ENCODE measurements at regions not wholly inside any gene's neighbourhood (a gene's known extent, or its start where the extent isn't known, plus 50 kb on each side); places are given as distances from the start of the nearest gene placed in this dataset.

DNA sequence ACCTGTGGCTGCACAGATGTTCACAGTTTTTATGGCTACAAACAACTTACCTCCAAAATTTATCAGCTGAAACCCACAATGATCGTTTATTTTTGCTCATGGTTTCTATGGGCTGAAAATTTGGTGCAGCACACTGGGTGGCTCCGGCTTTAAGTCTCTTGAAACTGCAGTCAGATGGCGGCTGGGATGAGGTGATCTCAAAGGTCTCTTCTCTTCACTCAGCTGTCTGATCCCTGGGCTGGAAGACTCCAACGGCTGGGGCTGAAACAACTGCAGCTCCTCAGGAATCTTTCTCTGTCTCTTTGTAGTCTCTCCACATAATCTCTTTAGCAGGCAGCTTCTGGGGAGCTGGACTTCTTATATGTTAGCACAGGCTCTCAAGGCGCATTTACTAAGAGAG is 117.3 kb upstream of the FAT3 start:
- TF ChIP-seq YY1 (IDR thresholded peaks at IDR 0.05; ENCODE audit: low read depth) = no peak
- no peak for TF ChIP-seq RAD21 (IDR thresholded peaks at IDR 0.05; ENCODE audit: low read length)
- TF ChIP-seq RFX5 (IDR thresholded peaks at IDR 0.05; ENCODE audit: low read length) = no peak
- TF ChIP-seq, protein P1, sequence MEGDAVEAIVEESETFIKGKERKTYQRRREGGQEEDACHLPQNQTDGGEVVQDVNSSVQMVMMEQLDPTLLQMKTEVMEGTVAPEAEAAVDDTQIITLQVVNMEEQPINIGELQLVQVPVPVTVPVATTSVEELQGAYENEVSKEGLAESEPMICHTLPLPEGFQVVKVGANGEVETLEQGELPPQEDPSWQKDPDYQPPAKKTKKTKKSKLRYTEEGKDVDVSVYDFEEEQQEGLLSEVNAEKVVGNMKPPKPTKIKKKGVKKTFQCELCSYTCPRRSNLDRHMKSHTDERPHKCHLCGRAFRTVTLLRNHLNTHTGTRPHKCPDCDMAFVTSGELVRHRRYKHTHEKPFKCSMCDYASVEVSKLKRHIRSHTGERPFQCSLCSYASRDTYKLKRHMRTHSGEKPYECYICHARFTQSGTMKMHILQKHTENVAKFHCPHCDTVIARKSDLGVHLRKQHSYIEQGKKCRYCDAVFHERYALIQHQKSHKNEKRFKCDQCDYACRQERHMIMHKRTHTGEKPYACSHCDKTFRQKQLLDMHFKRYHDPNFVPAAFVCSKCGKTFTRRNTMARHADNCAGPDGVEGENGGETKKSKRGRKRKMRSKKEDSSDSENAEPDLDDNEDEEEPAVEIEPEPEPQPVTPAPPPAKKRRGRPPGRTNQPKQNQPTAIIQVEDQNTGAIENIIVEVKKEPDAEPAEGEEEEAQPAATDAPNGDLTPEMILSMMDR (IDR thresholded peaks at IDR 0.05) = no peak
- TF ChIP-seq, protein P2, sequence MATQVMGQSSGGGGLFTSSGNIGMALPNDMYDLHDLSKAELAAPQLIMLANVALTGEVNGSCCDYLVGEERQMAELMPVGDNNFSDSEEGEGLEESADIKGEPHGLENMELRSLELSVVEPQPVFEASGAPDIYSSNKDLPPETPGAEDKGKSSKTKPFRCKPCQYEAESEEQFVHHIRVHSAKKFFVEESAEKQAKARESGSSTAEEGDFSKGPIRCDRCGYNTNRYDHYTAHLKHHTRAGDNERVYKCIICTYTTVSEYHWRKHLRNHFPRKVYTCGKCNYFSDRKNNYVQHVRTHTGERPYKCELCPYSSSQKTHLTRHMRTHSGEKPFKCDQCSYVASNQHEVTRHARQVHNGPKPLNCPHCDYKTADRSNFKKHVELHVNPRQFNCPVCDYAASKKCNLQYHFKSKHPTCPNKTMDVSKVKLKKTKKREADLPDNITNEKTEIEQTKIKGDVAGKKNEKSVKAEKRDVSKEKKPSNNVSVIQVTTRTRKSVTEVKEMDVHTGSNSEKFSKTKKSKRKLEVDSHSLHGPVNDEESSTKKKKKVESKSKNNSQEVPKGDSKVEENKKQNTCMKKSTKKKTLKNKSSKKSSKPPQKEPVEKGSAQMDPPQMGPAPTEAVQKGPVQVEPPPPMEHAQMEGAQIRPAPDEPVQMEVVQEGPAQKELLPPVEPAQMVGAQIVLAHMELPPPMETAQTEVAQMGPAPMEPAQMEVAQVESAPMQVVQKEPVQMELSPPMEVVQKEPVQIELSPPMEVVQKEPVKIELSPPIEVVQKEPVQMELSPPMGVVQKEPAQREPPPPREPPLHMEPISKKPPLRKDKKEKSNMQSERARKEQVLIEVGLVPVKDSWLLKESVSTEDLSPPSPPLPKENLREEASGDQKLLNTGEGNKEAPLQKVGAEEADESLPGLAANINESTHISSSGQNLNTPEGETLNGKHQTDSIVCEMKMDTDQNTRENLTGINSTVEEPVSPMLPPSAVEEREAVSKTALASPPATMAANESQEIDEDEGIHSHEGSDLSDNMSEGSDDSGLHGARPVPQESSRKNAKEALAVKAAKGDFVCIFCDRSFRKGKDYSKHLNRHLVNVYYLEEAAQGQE (IDR thresholded peaks at IDR 0.05; ENCODE audit: low read depth, low read length) = no peak
- no peak for TF ChIP-seq POLR2AphosphoS5 (IDR thresholded peaks at IDR 0.05; ENCODE audit: low read depth, low read length)
- TF ChIP-seq GABPA (IDR thresholded peaks at IDR 0.05; ENCODE audit: low read depth) = no peak
- TF ChIP-seq, protein P3, sequence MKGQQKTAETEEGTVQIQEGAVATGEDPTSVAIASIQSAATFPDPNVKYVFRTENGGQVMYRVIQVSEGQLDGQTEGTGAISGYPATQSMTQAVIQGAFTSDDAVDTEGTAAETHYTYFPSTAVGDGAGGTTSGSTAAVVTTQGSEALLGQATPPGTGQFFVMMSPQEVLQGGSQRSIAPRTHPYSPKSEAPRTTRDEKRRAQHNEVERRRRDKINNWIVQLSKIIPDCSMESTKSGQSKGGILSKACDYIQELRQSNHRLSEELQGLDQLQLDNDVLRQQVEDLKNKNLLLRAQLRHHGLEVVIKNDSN (IDR thresholded peaks at IDR 0.05; ENCODE audit: borderline replicate concordance, low read depth) = no peak

All from SK-N-SH (cell line).